H1 (cell line): ENCODE measurements at regions not wholly inside any gene's neighbourhood (a gene's known extent, or its start where the extent isn't known, plus 50 kb on each side); places are given as distances from the start of the nearest gene placed in this dataset.

Experiments used
- CTCF ChIA-PET: fragments of 300-600 bp; sonication (Branson Sonifier 250); formaldehyde crosslinking; loops from one replicate; lab custom pipeline; 2021; ENCODE audit not compliant: partially characterized antibody; lab: Charles Lee
- POLR2A ChIA-PET: fragments of 300-600 bp; sonication (Branson Sonifier 250); formaldehyde crosslinking; loops from one replicate; lab custom pipeline; 2021; ENCODE audit warnings: inconsistent platforms; ENCODE audit not compliant: partially characterized antibody; lab: Charles Lee
- DNase-seq, 2 experiments: peaks; one replicate each; pipeline versions ENCODE4 v3.0.0 to v3.0.0-alpha.2; 2010 to 2022; ENCODE audit warnings: low spot score in 2 of 2, low read depth in 1 of 2, mixed read lengths in 1 of 2
- FAIRE-seq: peaks from 2 replicates; lab custom pipeline; 2011; peaks lifted over from hg19 to GRCh38; lab: Jason Lieb, UNC
- H2AFZ ChIP-seq: 2 replicates; pipeline ENCODE4 v1.8.1; 2012; ENCODE audit warnings: low read length, inconsistent platforms
- H2AK5ac ChIP-seq: 2 replicates; pipeline ENCODE4 v1.6.1; 2013; ENCODE audit warnings: low read depth, low read length
- H2BK120ac ChIP-seq: replicated peaks from 2 replicates; pipeline ENCODE3; 2013; ENCODE audit warnings: low read depth, low read length, inconsistent platforms
- H2BK12ac ChIP-seq: 2 replicates; pipeline ENCODE4 v1.6.1; 2013; ENCODE audit warnings: low read depth, low read length
- H2BK15ac ChIP-seq: 2 replicates; pipeline ENCODE4 v1.6.1; 2013; ENCODE audit warnings: low read length
- H2BK20ac ChIP-seq: 2 replicates; pipeline ENCODE4 v1.6.1; 2013; ENCODE audit warnings: low read length
- H2BK5ac ChIP-seq: 2 replicates; pipeline ENCODE4 v1.6.1; 2013; ENCODE audit warnings: low read depth, low read length
- H3K14ac ChIP-seq: 2 replicates; pipeline ENCODE4 v1.6.1; 2013; ENCODE audit warnings: inconsistent platforms; ENCODE audit not compliant: insufficient read length
- H3K18ac ChIP-seq: 2 replicates; pipeline ENCODE4 v1.6.1; 2013; ENCODE audit warnings: low read length; ENCODE audit errors: extremely low read depth
- H3K23ac ChIP-seq: 2 replicates; pipeline ENCODE4 v1.6.1; 2013; ENCODE audit warnings: inconsistent platforms; ENCODE audit not compliant: insufficient read length
- H3K23me2 ChIP-seq: 2 replicates; pipeline ENCODE4 v1.6.1; 2013; ENCODE audit warnings: low read depth, low read length
- H3K27ac ChIP-seq: 2 replicates; pipeline ENCODE4 v1.6.1; 2011; ENCODE audit warnings: low read depth, low read length, inconsistent platforms
- H3K27me3 ChIP-seq, 4 experiments: replicated peaks in 1 of 4; 1 replicate in 1 of 4; 2 replicates in 3 of 4; pipeline versions ENCODE4 v1.6.1 to v1.8.1; 2011 to 2013; ENCODE audit warnings: low read length in 3 of 4, mild to moderate bottlenecking in 3 of 4, inconsistent platforms in 2 of 4, mixed read lengths in 2 of 4, moderate library complexity in 1 of 4; ENCODE audit not compliant: control insufficient read depth in 3 of 4, insufficient read depth in 3 of 4; ENCODE audit errors: extremely low read depth in 1 of 4
- H3K36me3 ChIP-seq, 4 experiments: 2 replicates each; pipeline versions ENCODE4 v1.6.1 to v1.8.1; 2011 to 2013; ENCODE audit warnings: mild to moderate bottlenecking in 4 of 4, low read length in 3 of 4, moderate library complexity in 2 of 4, control low read depth in 1 of 4, inconsistent platforms in 1 of 4; ENCODE audit not compliant: insufficient read depth in 4 of 4, control insufficient read depth in 2 of 4
- H3K4ac ChIP-seq: replicated peaks from 2 replicates; pipeline ENCODE3; 2013; ENCODE audit warnings: low read length, low read depth, mixed read lengths, inconsistent platforms; ENCODE audit not compliant: insufficient read length
- H3K4me1 ChIP-seq, 4 experiments: replicated peaks in 1 of 4; 1 replicate in 1 of 4; 2 replicates in 3 of 4; pipeline versions ENCODE4 v1.6.1 to v1.8.1; 2011 to 2013; ENCODE audit warnings: low read length in 3 of 4, inconsistent platforms in 2 of 4, mixed read lengths in 1 of 4; ENCODE audit not compliant: insufficient read depth in 4 of 4, control insufficient read depth in 3 of 4
- H3K4me2 ChIP-seq, 2 experiments: 2 replicates each; pipeline versions ENCODE4 v1.6.1 to v1.8.1; 2011 to 2013; ENCODE audit warnings: low read depth in 2 of 2, low read length in 2 of 2, control low read depth in 1 of 2, inconsistent platforms in 1 of 2, mild to moderate bottlenecking in 1 of 2; ENCODE audit not compliant: insufficient read depth in 1 of 2
- H3K4me3 ChIP-seq, 4 experiments: fragments of 200-600, 300-600 bp in 1 of 4; sonication (generic), shearing (Covaris generic), sonication (Bioruptor Twin) in 1 of 4; 2 replicates each; pipeline versions ENCODE4 v1.5.1 to v1.8.1; 2011 to 2016; ENCODE audit warnings: low read length in 4 of 4, low read depth in 3 of 4, control low read depth in 2 of 4, inconsistent platforms in 2 of 4, mild to moderate bottlenecking in 2 of 4, mixed read lengths in 1 of 4, moderate library complexity in 1 of 4; ENCODE audit not compliant: insufficient read depth in 2 of 4; ENCODE audit errors: extremely low read depth in 1 of 4
- H3K56ac ChIP-seq: replicated peaks from 2 replicates; pipeline ENCODE3; 2013; ENCODE audit warnings: low read depth, mild to moderate bottlenecking, mixed read lengths, low read length, inconsistent platforms; ENCODE audit not compliant: insufficient read length
- H3K79me1 ChIP-seq: 2 replicates; pipeline ENCODE4 v1.6.1; 2013; ENCODE audit warnings: low read depth, low read length, control low read depth
- H3K79me2 ChIP-seq, 2 experiments: 2 replicates each; pipeline versions ENCODE4 v1.6.1 to v1.8.1; 2012 to 2013; ENCODE audit warnings: low read length in 2 of 2, mild to moderate bottlenecking in 2 of 2, inconsistent platforms in 1 of 2; ENCODE audit not compliant: insufficient read depth in 2 of 2, control insufficient read depth in 1 of 2
- H3K9ac ChIP-seq, 4 experiments: replicated peaks in 1 of 4; 1 replicate in 1 of 4; 2 replicates in 3 of 4; pipeline versions ENCODE4 v1.6.1 to v1.8.1; 2011 to 2013; ENCODE audit warnings: low read depth in 3 of 4, low read length in 3 of 4, control low read depth in 2 of 4, mild to moderate bottlenecking in 2 of 4, moderate library complexity in 2 of 4, inconsistent platforms in 1 of 4; ENCODE audit errors: extremely low read depth in 1 of 4
- H3K9me3 ChIP-seq, 2 experiments: 2 replicates each; pipeline versions ENCODE4 v1.6.1 to v1.8.1; 2012 to 2013; ENCODE audit warnings: mild to moderate bottlenecking in 2 of 2, moderate library complexity in 2 of 2, control low read depth in 1 of 2, inconsistent platforms in 1 of 2, low read depth in 1 of 2, low read length in 1 of 2, mixed read lengths in 1 of 2; ENCODE audit not compliant: insufficient read depth in 2 of 2
- H4K20me1 ChIP-seq, 2 experiments: replicated peaks in 1 of 2; 2 replicates each; pipeline versions ENCODE3 to v1.8.1; 2011 to 2013; ENCODE audit warnings: inconsistent platforms in 2 of 2, low read length in 2 of 2, mild to moderate bottlenecking in 1 of 2; ENCODE audit not compliant: insufficient read depth in 2 of 2, control insufficient read depth in 1 of 2
- H4K5ac ChIP-seq: 2 replicates; pipeline ENCODE4 v1.6.1; 2013; ENCODE audit warnings: low read length, low read depth, mixed read lengths, inconsistent platforms; ENCODE audit not compliant: insufficient read length
- H4K8ac ChIP-seq: 2 replicates; pipeline ENCODE4 v1.8.0; 2013; ENCODE audit warnings: mild to moderate bottlenecking, moderate library complexity, low read length, inconsistent platforms; ENCODE audit not compliant: insufficient read depth; ENCODE audit errors: extremely low read depth
- H4K91ac ChIP-seq: replicated peaks from 2 replicates; pipeline ENCODE3; 2013; ENCODE audit warnings: low read length, mixed read lengths, inconsistent platforms; ENCODE audit not compliant: insufficient read length
- CHD1 ChIP-seq: IDR thresholded peaks from 2 replicates; pipeline ENCODE4 v1.6.1; 2012; ENCODE audit warnings: low read depth, low read length, improper control_type of control experiment
- GABPA ChIP-seq: IDR thresholded peaks from 2 replicates; pipeline ENCODE4 v1.6.1; 2011; ENCODE audit warnings: mild to moderate bottlenecking, low read length, moderate library complexity, borderline replicate concordance; ENCODE audit not compliant: insufficient read depth
- JUND ChIP-seq: IDR thresholded peaks from 2 replicates; pipeline ENCODE4 v1.6.1; 2011; ENCODE audit warnings: mild to moderate bottlenecking, improper control_type of control experiment, low read length
- KDM1A ChIP-seq: fragments of 200-600, 300-600 bp; sonication (generic); IDR thresholded peaks from 2 replicates; pipeline ENCODE4 v1.7.1; 2016; ENCODE audit warnings: mild to moderate bottlenecking, low read length, borderline replicate concordance
- NANOG ChIP-seq: IDR thresholded peaks from 2 replicates; pipeline ENCODE4 v1.6.1; 2011; ENCODE audit warnings: low read length, low read depth, mild to moderate bottlenecking, inconsistent platforms; ENCODE audit not compliant: insufficient read depth, poor library complexity, severe bottlenecking
- NRF1 ChIP-seq: IDR thresholded peaks from 2 replicates; pipeline ENCODE4 v1.6.1; 2011; ENCODE audit warnings: mild to moderate bottlenecking, low read depth, low read length, improper control_type of control experiment
- PHF8 ChIP-seq: fragments of 200-600 bp; sonication (generic); conservative IDR thresholded peaks from 2 replicates; pipeline ENCODE4 v1.7.1; 2012; ENCODE audit warnings: low read depth, mild to moderate bottlenecking, inconsistent platforms, low read length, moderate library complexity
- RBBP5 ChIP-seq: IDR thresholded peaks from 2 replicates; pipeline ENCODE4 v1.7.1; 2012; ENCODE audit warnings: low read depth, mild to moderate bottlenecking, inconsistent platforms, low read length, moderate library complexity, borderline replicate concordance
- RNF2 ChIP-seq: fragments of 200-900, 300-1000 bp; sonication (generic); IDR thresholded peaks from 2 replicates; pipeline ENCODE4 v1.7.1; 2016; ENCODE audit warnings: borderline replicate concordance, low read depth, mild to moderate bottlenecking, antibody characterized with exemption, low read length; ENCODE audit not compliant: poor library complexity, severe bottlenecking; ENCODE audit errors: missing control alignments
- TEAD4 ChIP-seq: IDR thresholded peaks from 2 replicates; pipeline ENCODE4 v1.6.1; 2012; ENCODE audit warnings: low read depth, low read length, inconsistent platforms, mixed read lengths
- WGBS, 2 experiments: shearing (Covaris generic) in 1 of 2; methylation state at CpG; one replicate each; pipeline versions ENCODE4 v1.1.6 to v1.1.7; 2013 to 2015; ENCODE audit warnings: low lambda C conversion rate in 2 of 2, mixed read lengths in 2 of 2, inconsistent platforms in 1 of 2, low coverage in 1 of 2, missing lambda C conversion rate in 1 of 2; ENCODE audit not compliant: insufficient replicate concordance in 2 of 2, insufficient coverage in 1 of 2, insufficient read length in 1 of 2; ENCODE audit errors: extremely low coverage in 1 of 2, missing lambda C conversion rate in 1 of 2; 5-methylcytosine and 5-hydroxymethylcytosine counted together
- TF ChIP-seq, protein P1 (sequence below): IDR thresholded peaks from 2 replicates; pipeline ENCODE4 v1.6.1; 2012; ENCODE audit warnings: inconsistent platforms

DNA sequence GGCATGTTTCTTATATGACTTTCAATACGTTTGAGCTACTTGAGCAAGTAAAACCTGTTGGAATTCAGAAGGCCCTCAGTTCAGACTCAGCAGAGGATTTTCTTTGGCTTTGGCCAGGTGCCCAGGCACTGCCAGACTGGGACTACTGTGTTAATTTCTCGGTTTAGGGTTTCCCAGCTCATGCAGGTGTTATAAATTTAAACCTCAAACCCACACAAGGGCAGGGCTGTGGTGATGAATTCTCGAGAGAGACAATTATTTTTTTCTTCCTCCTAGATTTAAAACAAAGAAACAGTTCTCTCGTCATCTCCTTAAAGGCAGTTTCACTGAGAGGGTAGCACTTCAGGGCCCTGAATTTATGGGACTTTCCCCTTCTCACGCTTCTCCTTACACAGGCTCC, 406.0 kb upstream of the PIK3R1 start:
- POLR2A ChIA-PET, result interaction anchor here (0.6 kb wide), 1 partner anchor 474 kb away, joined by 3 read pairs; no protein-coding TSS in a partner anchor
- Histone ChIP-seq H4K8ac (no peak overlapping the region), H2BK15ac (no peak overlapping the region), H3K9me3 (no peaks in the 10 kb centered on the region), H3K18ac (peak overlapping the region; percentile 5; the same call in 1 of the 2 replicates), H4K91ac (no peak overlapping the region), H3K14ac (no peak overlapping the region), H2BK12ac (no peak overlapping the region), H3K79me1 (no peaks in the 10 kb centered on the region), H3K23me2 (no peaks in the 10 kb centered on the region; the same call in 1 of the 2 replicates), H3K9ac (no peak overlapping the region), H3K4me3 (no peak overlapping the region), H3K4me1 (peaks cover 0 to 16% (median 13%) of the 10 kb centered on the region in 4 experiments; a peak in 4 of 7 replicates), H4K5ac (no peak overlapping the region), H3K56ac (no peak overlapping the region), H2BK5ac (no peak overlapping the region), H2BK20ac (no peak overlapping the region), H2AK5ac (no peak overlapping the region), H3K23ac (no peak overlapping the region), H3K79me2 (no peaks in the 10 kb centered on the region; a peak in 2 of 4 replicates), H2BK120ac (no peak overlapping the region), H3K4ac (no peak overlapping the region), H3K36me3 (no peaks in the 10 kb centered on the region), H3K4me2 (no peak overlapping the region), H4K20me1 (no peaks in the 10 kb centered on the region), H2AFZ (no peak overlapping the region), H3K27me3 (no peaks in the 10 kb centered on the region), H3K27ac (no peak overlapping the region)
- CTCF ChIA-PET, result no interaction called here
- no peak for DNase-seq
- 89% methylated on average over 5 of the region's 5 CpGs; no CpG with 5 or more reads in 1 of the 2 experiments for WGBS, 2 experiments
- no peak for FAIRE-seq
- TF ChIP-seq NRF1 (no peak), JUND (no peak), KDM1A (no peak), CHD1 (no peak), RBBP5 (no peak), GABPA (no peak), TEAD4 (no peak), NANOG (no peak), PHF8 (no peak), RNF2 (no peak)
- TF ChIP-seq, protein P1, sequence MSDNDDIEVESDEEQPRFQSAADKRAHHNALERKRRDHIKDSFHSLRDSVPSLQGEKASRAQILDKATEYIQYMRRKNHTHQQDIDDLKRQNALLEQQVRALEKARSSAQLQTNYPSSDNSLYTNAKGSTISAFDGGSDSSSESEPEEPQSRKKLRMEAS, result no peak
